NCI-H1092 treated with DMSO at 0.1 percent for 48 hours (cell line): ENCODE measurements at regions not wholly inside any gene's neighbourhood (a gene's known extent, or its start where the extent isn't known, plus 50 kb on each side); places are given as distances from the start of the nearest gene placed in this dataset.

Experiments
- DNase-seq: peaks from one replicate; lab custom pipeline; 2025; lab: John Stamatoyannopoulos, UW

DNA sequence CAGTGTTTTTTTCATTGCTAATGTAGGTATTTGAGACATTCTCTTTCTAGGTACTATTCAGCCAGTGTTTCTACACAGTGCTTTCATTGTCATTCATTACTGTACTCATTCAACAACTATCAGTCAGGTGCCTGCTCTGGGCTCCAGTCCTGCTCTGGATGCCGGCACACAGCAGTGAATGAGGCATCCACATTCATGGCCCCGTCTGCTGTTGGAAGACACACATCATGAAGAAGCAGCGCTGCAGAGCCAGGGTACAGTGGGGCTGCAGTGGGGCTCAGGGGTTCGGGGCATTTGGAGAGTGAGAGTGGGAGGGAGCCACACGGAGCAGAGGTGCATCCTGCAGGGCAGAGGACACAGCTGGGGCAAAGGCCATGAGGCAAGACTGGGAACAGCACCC, 737.2 kb upstream of the RAB6C start:
- DNase-seq = no peak

GRCh38 chr2:129247751-129248150, 731.7 kb upstream of the RAB6C start:
- DNase-seq = no peak

DNA sequence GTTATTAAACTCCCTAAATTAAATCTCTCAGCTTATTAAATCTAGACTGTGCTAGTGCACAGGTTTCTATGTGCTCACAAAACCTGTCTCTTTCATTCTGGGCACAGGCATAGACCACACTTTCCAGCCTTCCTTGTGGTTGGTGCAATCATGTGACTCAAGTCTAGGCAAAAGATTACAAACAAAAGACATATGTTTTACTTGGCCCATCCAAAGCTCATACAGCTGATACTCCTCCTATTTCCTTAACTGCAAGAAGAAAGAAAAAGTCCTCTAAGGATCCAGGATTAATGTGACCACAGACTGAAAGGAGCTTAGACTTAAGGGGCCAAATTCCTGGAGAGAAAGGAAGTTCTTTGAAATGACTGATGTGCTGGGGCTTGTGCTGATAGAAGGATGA, 731.3 kb upstream of the RAB6C start:
- DNase-seq = no peak

DNA sequence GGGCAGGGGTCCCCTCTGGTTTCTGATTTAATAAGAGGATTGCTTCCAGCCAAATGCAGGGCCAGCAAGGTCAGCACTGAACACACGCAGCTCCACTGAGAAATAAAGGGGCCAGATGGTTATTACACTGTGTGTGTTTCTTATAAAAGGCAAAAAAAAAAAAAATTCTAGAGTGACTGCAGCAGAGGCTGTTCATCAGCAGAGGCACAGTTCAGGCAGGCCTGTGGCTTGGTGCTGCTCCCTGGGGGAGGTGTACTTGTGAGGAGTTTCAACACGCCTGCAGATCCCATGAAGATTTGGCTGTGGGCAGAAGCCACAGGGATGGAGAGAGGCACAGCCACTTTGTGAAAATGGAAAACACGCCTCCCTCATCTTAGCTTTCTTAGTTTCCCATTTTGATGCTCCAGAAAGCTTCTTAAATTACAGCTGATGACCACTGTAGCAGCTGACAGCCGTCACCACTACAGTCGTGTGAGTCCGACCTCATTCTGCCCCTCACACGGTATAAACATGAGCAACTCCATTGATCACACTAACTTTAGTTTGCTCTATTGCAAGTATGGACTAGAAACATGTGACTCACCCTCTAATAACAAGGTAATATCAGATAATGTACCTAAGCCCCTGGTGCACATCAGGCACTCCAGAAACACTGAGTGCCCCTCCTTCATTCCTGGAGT, 726.5 kb upstream of the RAB6C start:
- no peak for DNase-seq

- DNase-seq = peak; percentile 1
These were observed 726.0 kb upstream of the RAB6C start for GRCh38 chr2:129253461-129253812.

DNA sequence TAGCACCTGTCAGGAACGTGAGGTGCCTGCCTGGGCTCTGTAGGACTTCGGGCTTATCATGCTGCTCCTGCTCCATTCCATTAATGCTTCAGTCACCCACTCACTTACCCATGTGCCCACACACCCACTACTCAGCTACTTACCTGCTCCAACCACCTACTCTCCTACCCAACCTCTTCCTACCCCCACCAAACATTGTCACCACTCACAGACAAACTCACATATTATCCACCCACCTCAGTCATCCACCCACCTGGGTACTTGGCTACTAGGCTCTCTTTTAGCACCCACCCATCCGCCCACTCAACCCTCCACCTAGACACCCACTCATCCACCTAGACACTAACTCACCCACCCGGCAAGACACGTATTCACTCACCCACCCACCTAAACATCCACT, 724.7 kb upstream of the RAB6C start:
- no peak for DNase-seq

DNA sequence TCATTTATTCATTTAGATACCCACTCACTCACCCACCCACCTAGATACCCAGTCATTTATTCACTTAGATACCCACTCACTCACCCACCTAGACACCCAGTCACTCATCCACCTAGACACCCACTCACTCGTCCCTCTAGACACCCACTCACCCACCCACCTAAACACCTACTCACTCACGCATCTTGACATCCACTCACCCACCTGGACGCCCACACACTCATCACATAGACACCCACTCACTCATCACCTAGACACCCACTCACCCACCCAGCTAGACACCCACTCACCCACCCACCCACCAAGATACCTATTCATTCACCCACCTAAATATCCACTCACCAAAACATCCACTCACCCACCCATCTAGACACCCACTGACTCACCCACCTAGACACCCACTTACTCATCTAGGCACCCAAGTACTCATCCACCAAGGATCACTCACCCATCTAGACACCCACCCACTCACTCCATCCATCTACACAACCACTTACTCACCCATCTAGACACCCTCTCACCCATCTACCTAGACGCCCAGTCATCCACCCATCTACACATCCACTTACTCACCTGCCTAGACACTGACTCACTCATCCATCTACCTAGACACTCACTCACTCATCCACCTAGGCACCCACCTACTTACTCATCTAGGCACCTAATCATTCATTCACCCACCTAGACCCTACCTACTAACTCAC, 723.7 kb upstream of the RAB6C start:
- no peak for DNase-seq

- no peak for DNase-seq
These were observed 722.8 kb upstream of the RAB6C start for GRCh38 chr2:129256642-129257041.

GRCh38 chr2:129262934-129263333, 716.5 kb upstream of the RAB6C start:
- no peak for DNase-seq

GRCh38 chr2:129263939-129264338, 715.5 kb upstream of the RAB6C start:
- no peak for DNase-seq

- no peak for DNase-seq
These were observed 711.9 kb upstream of the RAB6C start for GRCh38 chr2:129267559-129267958.

GRCh38 chr2:129273266-129274037, 706.0 kb upstream of the RAB6C start:
- no peak for DNase-seq

DNA sequence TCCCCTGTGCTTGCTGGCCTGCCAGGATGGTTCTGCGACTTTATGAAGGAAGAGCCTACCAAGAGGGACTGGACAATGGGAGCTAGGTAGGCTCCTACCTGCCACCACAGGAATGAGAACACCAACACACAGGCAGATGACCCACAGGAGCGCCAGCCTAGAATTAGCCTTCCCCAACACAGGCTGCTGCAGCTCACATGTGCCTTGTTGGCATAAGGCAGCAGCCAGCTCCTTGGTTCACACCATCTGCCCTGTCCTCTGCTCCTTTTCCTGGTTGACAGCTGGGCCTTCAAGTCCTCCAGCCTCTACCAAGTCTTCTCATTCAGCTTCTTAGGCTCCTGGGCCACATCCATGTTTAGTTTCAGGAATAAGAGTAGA, 705.4 kb upstream of the RAB6C start:
- no peak for DNase-seq

DNA sequence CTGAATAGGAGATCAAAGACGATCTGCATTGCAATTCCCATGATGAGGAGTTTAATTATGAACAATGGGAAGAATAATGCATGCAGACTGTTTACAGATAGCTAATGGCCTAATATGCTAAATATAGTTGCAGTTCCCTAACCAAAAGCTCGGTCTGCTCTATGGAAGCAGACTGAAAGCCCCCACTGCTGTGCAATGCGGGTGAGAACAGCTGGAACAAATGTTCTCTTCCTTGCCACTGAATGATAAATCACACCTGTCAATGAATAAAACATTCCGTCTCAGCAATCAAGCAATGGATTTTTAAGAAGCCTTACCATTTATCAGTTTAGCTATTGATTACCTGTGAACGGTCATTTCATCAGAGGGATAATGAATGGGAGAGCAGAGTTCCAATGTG, 704.5 kb upstream of the RAB6C start:
- no peak for DNase-seq

- no peak for DNase-seq
These were observed 703.8 kb upstream of the RAB6C start for GRCh38 chr2:129275706-129276105.

DNA sequence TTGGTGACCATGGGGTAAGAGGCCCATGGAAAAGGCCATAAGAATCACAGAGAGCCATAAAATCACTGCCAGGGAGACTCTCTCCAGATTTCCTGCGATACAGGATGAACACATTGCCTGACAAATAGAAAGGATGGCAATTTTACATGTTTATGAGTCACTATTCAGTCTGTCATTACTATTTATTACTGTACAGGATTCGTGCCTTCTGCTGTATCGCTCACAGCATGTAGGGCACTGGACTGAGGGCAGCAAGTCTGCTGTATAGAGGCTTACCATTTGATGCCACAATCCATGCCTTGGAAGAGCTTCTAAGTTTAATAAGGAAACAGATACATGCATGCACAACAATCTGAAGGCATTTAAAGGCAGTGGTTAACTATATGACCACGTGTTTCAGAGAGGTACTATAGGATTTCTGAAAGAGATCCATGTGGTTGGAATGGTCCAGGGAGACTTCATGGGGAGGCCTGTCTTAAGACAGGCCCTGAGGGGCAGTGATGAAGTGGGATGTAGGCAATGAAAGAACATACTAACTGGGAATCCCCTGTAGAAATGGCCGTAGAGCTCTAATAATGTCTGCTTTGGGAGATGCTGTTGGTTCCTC, 702.4 kb upstream of the RAB6C start:
- DNase-seq = no peak

DNA sequence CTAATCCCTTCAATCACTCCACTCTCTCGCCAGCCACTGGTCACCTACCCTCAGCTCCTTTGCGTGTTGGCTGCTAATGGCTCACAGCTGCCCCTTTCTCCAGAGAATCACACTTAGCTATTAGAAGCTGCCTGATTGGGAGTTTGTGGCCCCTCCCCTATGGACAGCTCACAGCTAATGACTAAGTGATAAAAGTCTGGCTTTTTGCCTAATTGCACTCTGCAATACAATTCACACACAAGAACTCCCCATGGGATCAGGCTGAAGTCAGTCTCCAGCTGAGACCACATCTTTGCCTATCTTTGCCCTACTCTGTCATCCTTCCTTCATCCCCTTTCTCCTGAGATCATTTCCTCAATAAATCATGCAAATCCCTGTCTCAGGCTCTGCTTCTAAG, 701.9 kb upstream of the RAB6C start:
- DNase-seq = no peak

- DNase-seq = peak; percentile 3
These were observed 697.5 kb upstream of the RAB6C start for GRCh38 chr2:129281791-129282530.

DNA sequence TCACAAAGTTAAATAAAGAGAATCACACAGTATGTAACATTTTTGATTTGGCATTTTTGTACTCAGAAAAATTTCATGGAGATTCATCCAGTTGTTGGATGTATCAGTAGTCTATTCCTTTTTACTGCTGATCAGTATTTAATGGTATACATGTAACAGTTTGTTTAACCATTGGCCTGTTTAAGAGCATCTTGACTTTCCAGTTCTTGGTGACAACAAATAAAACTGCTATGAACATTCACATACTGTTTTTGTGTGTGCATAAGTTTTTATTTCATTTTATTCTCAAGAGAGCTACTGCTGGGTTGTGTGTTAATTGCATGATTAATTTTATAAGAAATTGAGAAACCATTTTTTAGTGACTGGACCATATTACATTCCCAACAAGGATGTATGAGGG, 694.5 kb upstream of the RAB6C start:
- no peak for DNase-seq

DNA sequence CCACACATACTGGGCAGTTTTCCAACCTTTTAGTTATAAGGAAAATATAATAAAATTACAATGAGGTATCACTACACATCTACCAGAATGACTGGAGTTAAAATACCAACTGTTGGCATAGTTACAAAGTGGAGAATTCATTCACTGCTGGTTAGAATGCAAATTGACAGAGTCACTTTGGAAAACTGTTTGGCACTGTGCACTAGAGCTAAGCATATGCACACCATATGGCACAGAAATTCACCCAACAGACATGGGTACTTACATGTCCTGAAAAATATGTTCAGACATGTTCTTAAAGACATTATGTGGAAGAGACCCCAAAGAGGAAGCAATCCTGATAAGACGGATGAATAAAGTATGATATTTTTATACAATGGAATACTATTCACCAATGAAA, 686.1 kb upstream of the RAB6C start:
- no peak for DNase-seq

DNA sequence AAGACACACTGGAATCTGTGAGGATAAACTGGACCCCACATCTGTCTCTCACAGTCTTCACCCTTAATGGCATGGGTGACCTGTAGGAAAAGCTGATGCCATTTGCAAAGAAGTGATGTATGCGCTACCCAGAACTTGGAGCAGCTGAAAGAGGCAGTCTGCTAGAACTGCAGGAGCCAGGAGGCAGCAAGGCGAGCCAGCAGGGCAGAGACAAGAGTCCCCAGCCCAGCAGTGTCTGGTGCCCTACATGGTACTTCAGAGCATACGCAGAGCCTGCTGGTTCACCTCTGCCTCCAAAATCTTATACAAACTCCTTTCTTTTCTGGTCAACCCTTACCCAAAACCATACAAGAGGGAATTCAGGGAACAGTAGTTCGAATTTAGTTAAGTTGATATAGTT, 683.1 kb upstream of the RAB6C start:
- no peak for DNase-seq

GRCh38 chr2:129296806-129297205, 682.7 kb upstream of the RAB6C start:
- DNase-seq = no peak
